PFSK-1 (cell line): ENCODE measurements at regions not wholly inside any gene's neighbourhood (a gene's known extent, or its start where the extent isn't known, plus 50 kb on each side); places are given as distances from the start of the nearest gene placed in this dataset.

Source experiments
- FOXP2 ChIP-seq: optimal IDR thresholded peaks from 2 replicates; pipeline ENCODE3; 2011; ENCODE audit warnings: borderline replicate concordance, control low read depth, inconsistent platforms; ENCODE audit not compliant: insufficient read depth; ENCODE audit errors: extremely low read length, extremely low read depth
- POLR2AphosphoS5 ChIP-seq: IDR thresholded peaks from 2 replicates; pipeline ENCODE4 v1.6.1; 2012; ENCODE audit warnings: low read depth, mild to moderate bottlenecking, control low read depth, low read length, moderate library complexity
- REST ChIP-seq, 2 experiments: IDR thresholded peaks; 2 replicates each; pipeline versions ENCODE4 v1.6.1 to v1.8.0; 2011 to 2012; ENCODE audit warnings: low read depth in 2 of 2, low read length in 2 of 2, control low read depth in 1 of 2, inconsistent platforms in 1 of 2, mild to moderate bottlenecking in 1 of 2, moderate library complexity in 1 of 2; ENCODE audit not compliant: insufficient read depth in 1 of 2
- SIN3A ChIP-seq: IDR thresholded peaks from 2 replicates; pipeline ENCODE4 v1.6.1; 2012; ENCODE audit warnings: mild to moderate bottlenecking, low read length, moderate library complexity, borderline replicate concordance; ENCODE audit not compliant: insufficient read depth
- TAF1 ChIP-seq: IDR thresholded peaks from 2 replicates; pipeline ENCODE4 v1.6.1; 2012; ENCODE audit warnings: low read length, control low read depth, borderline replicate concordance; ENCODE audit not compliant: insufficient read depth

- no peak for TF ChIP-seq FOXP2
- TF ChIP-seq TAF1 = no peak
- TF ChIP-seq POLR2AphosphoS5 = no peak
- no peak for TF ChIP-seq SIN3A
- no peak for TF ChIP-seq REST (IDR thresholded peaks at IDR 0.05; ENCODE audit: insufficient read depth in 1 of 2, low read depth in 2 of 2, low read length in 2 of 2)
These were observed 172.0 kb upstream of the KLF3 start for GRCh38 chr4:38491854-38492478.

DNA sequence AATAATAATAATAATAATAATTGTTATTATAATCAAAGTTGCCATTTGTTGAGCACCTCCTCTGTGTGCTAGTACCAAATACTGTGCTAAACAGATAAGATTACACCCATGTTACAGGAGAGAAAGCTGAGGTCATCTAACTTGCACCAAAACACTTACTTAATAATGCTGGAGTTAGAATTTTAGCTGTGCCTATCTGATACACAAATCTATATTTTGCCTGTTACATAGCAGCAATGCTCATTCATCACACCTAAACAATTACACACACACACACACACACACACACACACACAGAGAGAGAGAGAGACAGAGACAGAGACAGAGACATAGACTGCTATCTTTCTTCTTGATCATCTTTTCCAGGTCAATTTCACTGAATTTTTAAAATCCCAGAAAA is 170.9 kb upstream of the KLF3 start:
- TF ChIP-seq POLR2AphosphoS5 = no peak
- TF ChIP-seq SIN3A = no peak
- TF ChIP-seq FOXP2 = no peak
- no peak for TF ChIP-seq REST (IDR thresholded peaks at IDR 0.05; ENCODE audit: insufficient read depth in 1 of 2, low read depth in 2 of 2, low read length in 2 of 2)
- no peak for TF ChIP-seq TAF1

- TF ChIP-seq FOXP2 (no peak), REST (IDR thresholded peaks at IDR 0.05; ENCODE audit: insufficient read depth in 1 of 2, low read depth in 2 of 2, low read length in 2 of 2) (no peak)
These were observed 168.6 kb upstream of the KLF3 start for GRCh38 chr4:38495446-38495845.

GRCh38 chr4:38497121-38497520 is 166.9 kb upstream of the KLF3 start:
- no peak for TF ChIP-seq SIN3A
- no peak for TF ChIP-seq REST (IDR thresholded peaks at IDR 0.05; ENCODE audit: insufficient read depth in 1 of 2, low read depth in 2 of 2, low read length in 2 of 2)
- no peak for TF ChIP-seq FOXP2
- no peak for TF ChIP-seq POLR2AphosphoS5
- no peak for TF ChIP-seq TAF1

GRCh38 chr4:38499101-38499500 is 164.9 kb upstream of the KLF3 start:
- no peak for TF ChIP-seq FOXP2
- TF ChIP-seq SIN3A = no peak
- TF ChIP-seq POLR2AphosphoS5 = no peak
- no peak for TF ChIP-seq TAF1

GRCh38 chr4:38500433-38500832 is 163.6 kb upstream of the KLF3 start:
- no peak for TF ChIP-seq SIN3A
